HepG2 (cell line): ENCODE measurements at regions not wholly inside any gene's neighbourhood (a gene's known extent, or its start where the extent isn't known, plus 50 kb on each side); places are given as distances from the start of the nearest gene placed in this dataset.
A peak's percentile ranks its signal among the peaks of the same experiment; 100 is the strongest.
"Not testable (repeated sequence)": the region's sequence is repeated elsewhere in the genome, so short reads cannot be mapped to it uniquely, and the experiment has no call there.

Experiments used
- ATAC-seq: fragments of 200-7000 bp; cut with Tn5 transposase; 3 replicates; pipeline ENCODE4 v1.9.1; 2020; ENCODE audit warnings: mild to moderate bottlenecking, moderate library complexity
- BruUV-seq: library from RNA; stranded (reverse); fragments of 400-500 nt; replicated peaks from 2 replicates; lab custom pipeline; 2021; lab: Mats Ljungman, UMichigan
- CTCF ChIA-PET: fragments of 300-600 bp; formaldehyde crosslinking; extraction: SDS; loops from one replicate; lab custom pipeline; 2021; ENCODE audit warnings: low total read pairs, inconsistent platforms, low intra/inter-chr PET ratio; lab: Yijun Ruan, JAX
- POLR2A ChIA-PET: fragments of 350-600 bp; sonication (Branson Sonifier 250); formaldehyde crosslinking; loops from one replicate; lab custom pipeline; 2020; ENCODE audit warnings: antibody characterized with exemption, inconsistent platforms; lab: Yijun Ruan, JAX
- DNase-seq: peaks from one replicate; pipeline ENCODE4 v3.0.0-alpha.2; 2015; ENCODE audit warnings: low spot score
- FAIRE-seq: peaks from 3 replicates; lab custom pipeline; 2011; peaks lifted over from hg19 to GRCh38; lab: Jason Lieb, UNC
- H2AFZ ChIP-seq: one replicate; pipeline ENCODE4 v1.6.1; 2011; ENCODE audit warnings: low read length, inconsistent platforms
- H3K27ac ChIP-seq: fragments of 300-600 bp; 3 replicates; pipeline ENCODE4 v1.8.0; 2011; ENCODE audit warnings: mixed run types, mild to moderate bottlenecking, mixed read lengths, low read length, inconsistent platforms; ENCODE audit not compliant: insufficient read depth; ENCODE audit errors: extremely low read length
- H3K27me3 ChIP-seq, 2 experiments: fragments of 200-600 bp in 1 of 2; 2 replicates in 1 of 2; 3 replicates in 1 of 2; pipeline versions ENCODE4 v1.6.0 to v1.8.0; 2011; ENCODE audit warnings: low read length in 2 of 2, mild to moderate bottlenecking in 2 of 2, moderate library complexity in 2 of 2, inconsistent platforms in 1 of 2; ENCODE audit not compliant: insufficient read depth in 2 of 2, control insufficient read depth in 1 of 2
- H3K36me3 ChIP-seq, 2 experiments: fragments of 200-600 bp in 1 of 2; replicated peaks in 1 of 2; 2 replicates in 1 of 2; 3 replicates in 1 of 2; pipeline versions ENCODE4 v1.5.1 to v1.8.0; 2011; ENCODE audit warnings: low read length in 2 of 2, inconsistent platforms in 1 of 2; ENCODE audit not compliant: insufficient read depth in 2 of 2, control insufficient read depth in 1 of 2
- H3K4me1 ChIP-seq: 2 replicates; pipeline ENCODE4 v1.5.1; 2012; ENCODE audit warnings: low read length, inconsistent platforms; ENCODE audit not compliant: insufficient read depth
- H3K4me2 ChIP-seq: 2 replicates; pipeline ENCODE4 v1.6.0; 2011; ENCODE audit warnings: low read depth, low read length, inconsistent platforms
- H3K4me3 ChIP-seq, 3 experiments: fragments of 200-600 bp in 1 of 3; sonication (generic), shearing (Covaris generic) in 1 of 3; replicated peaks in 1 of 3; 2 replicates each; pipeline ENCODE4 v1.5.1; 2011 to 2016; ENCODE audit warnings: low read length in 3 of 3, inconsistent platforms in 2 of 3, low read depth in 2 of 3, mild to moderate bottlenecking in 2 of 3, control low read depth in 1 of 3, mixed read lengths in 1 of 3; ENCODE audit not compliant: insufficient read depth in 1 of 3
- H3K79me2 ChIP-seq: one replicate; pipeline ENCODE4 v1.6.1; 2011; ENCODE audit warnings: low read length, inconsistent platforms; ENCODE audit not compliant: insufficient read depth
- H3K9ac ChIP-seq: 2 replicates; pipeline ENCODE4 v1.6.0; 2011; ENCODE audit warnings: mild to moderate bottlenecking, low read depth, low read length, inconsistent platforms; ENCODE audit not compliant: insufficient read depth
- H3K9me3 ChIP-seq: 2 replicates; pipeline ENCODE4 v1.5.1; 2012; ENCODE audit warnings: mild to moderate bottlenecking, low read length
- H4K20me1 ChIP-seq: 2 replicates; pipeline ENCODE4 v1.6.0; 2011; ENCODE audit warnings: inconsistent platforms, mild to moderate bottlenecking, low read length, moderate library complexity; ENCODE audit not compliant: insufficient read depth
- WGBS: methylation state at CpG from one replicate; pipeline ENCODE4 v1.1.6; 2017; ENCODE audit warnings: low lambda C conversion rate; 5-methylcytosine and 5-hydroxymethylcytosine counted together
- in situ Hi-C: cut with HindIII; loops from 2 replicates; pipeline ENCODE4 v1.10.0; 2017; ENCODE audit warnings: low pct_unique_long_range_greater_than_20kb; ENCODE audit not compliant: extremely low pct_ligation_motif_present
- intact Hi-C: fragments of 100-400 bp; cut with micrococcal nuclease; formaldehyde crosslinking; loops from one replicate; pipeline ENCODE4 v1.10.0; 2022; ENCODE audit not compliant: unreplicated experiment

- H3K9ac ChIP-seq, DNase-seq, in situ Hi-C loops, H3K27ac ChIP-seq, H3K4me3 ChIP-seq, FAIRE-seq, POLR2A ChIA-PET, CTCF ChIA-PET, intact Hi-C loops, H3K36me3 ChIP-seq, H3K79me2 ChIP-seq, H2AFZ ChIP-seq, H3K4me1 ChIP-seq, H3K27me3 ChIP-seq, H3K4me2 ChIP-seq, ATAC-seq, H3K9me3 ChIP-seq, H4K20me1 ChIP-seq: not testable (repeated sequence)
- TSS peak; percentile 8 for BruUV-seq
- WGBS, result 83% methylated on average over 3 of the region's 4 CpGs
Measured at GRCh38 chr15:30201517-30201916, 66.7 kb downstream of the GOLGA8T start.

- CTCF ChIA-PET, H3K79me2 ChIP-seq, H3K27ac ChIP-seq, H3K4me3 ChIP-seq, H3K4me2 ChIP-seq, H4K20me1 ChIP-seq, H3K27me3 ChIP-seq, H3K36me3 ChIP-seq, H3K9ac ChIP-seq, ATAC-seq, H3K9me3 ChIP-seq, H3K4me1 ChIP-seq, BruUV-seq, H2AFZ ChIP-seq, POLR2A ChIA-PET, DNase-seq, in situ Hi-C loops, intact Hi-C loops: not testable (repeated sequence)
- WGBS, result no CpG with 5 or more reads among the region's 5 CpGs
- FAIRE-seq, result peak; percentile 8
Measured at GRCh38 chr15:30213733-30214132, 78.9 kb downstream of the GOLGA8T start.

- CTCF ChIA-PET, H3K9ac ChIP-seq, H3K79me2 ChIP-seq, H4K20me1 ChIP-seq, H3K9me3 ChIP-seq, H3K4me2 ChIP-seq, H3K27ac ChIP-seq, POLR2A ChIA-PET, ATAC-seq, H3K27me3 ChIP-seq, in situ Hi-C loops, intact Hi-C loops, H3K4me1 ChIP-seq, H2AFZ ChIP-seq, DNase-seq, BruUV-seq, H3K36me3 ChIP-seq, H3K4me3 ChIP-seq: not testable (repeated sequence)
- peak; percentile 48 for FAIRE-seq
- no CpG with 5 or more reads among the region's 4 CpGs for WGBS
Measured at GRCh38 chr15:30221803-30222202, 87.0 kb downstream of the GOLGA8T start.

DNA sequence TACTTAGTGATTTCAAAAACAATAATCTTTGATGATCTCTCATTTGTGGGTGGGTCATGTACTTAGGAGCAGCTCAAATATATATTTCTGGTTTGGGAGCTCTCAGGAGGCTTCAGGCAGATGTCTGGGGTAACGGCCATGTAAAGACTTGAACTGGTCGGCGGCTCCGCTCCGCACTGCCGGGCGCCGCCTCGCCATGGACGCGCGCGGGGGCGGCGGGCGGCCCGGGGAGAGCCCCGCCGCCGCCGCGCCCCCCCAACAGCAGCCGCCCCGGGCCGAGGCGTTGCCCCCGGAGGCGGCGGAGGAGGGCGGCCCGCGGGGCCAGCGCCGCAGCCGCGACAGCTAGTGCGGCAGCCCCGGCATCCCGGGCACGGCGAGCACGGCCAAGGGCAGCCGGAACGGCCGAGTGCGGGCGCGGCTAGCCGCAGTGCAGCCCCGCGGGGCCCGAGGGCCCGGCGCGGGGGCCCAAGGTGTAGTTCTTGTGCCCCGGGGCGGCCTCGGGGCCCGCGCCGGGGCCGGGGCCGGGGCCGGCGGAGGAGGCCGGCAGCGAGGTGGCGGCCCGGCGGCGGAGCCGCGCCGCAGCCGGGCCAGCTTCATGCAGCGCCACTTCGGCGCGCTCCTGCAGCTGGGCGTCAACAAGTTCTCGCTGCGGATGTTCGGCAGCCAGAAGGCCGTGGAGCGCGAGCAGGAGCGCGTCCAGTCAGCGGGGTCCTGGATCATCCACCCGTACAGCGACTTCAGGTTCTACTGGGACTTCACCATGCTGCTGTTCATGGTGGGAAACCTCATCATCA lies 88.1 kb downstream of the GOLGA8T start:
- H3K4me3 ChIP-seq, H3K27me3 ChIP-seq, H4K20me1 ChIP-seq, H3K4me2 ChIP-seq, H3K9me3 ChIP-seq, DNase-seq, H3K79me2 ChIP-seq, ATAC-seq, H3K4me1 ChIP-seq, H3K27ac ChIP-seq, H2AFZ ChIP-seq, intact Hi-C loops, in situ Hi-C loops, CTCF ChIA-PET, BruUV-seq, POLR2A ChIA-PET, H3K9ac ChIP-seq, H3K36me3 ChIP-seq, FAIRE-seq: not testable (repeated sequence)
- 100% methylated on average over 8 of the region's 91 CpGs for WGBS
